ELF-1 (cell line): ENCODE measurements at regions not wholly inside any gene's neighbourhood (a gene's known extent, or its start where the extent isn't known, plus 50 kb on each side); places are given as distances from the start of the nearest gene placed in this dataset.
"Not testable (repeated sequence)": the region's sequence is repeated elsewhere in the genome, so short reads cannot be mapped to it uniquely, and the experiment has no call there.

Experiments
- DNase-seq: peaks from one replicate; pipeline ENCODE4 v3.0.0-alpha.2; 2016; ENCODE audit warnings: low read depth, low spot score

- not testable (repeated sequence) for DNase-seq
Observed at GRCh38 chr12:124070394-124071074, 97.5 kb downstream of the ZNF664 start.

- DNase-seq = no peak
Observed at GRCh38 chr12:124071075-124071443, 98.0 kb downstream of the ZNF664 start.

- peak; percentile 51 for DNase-seq
Observed at GRCh38 chr12:124073356-124074035, 100.5 kb downstream of the ZNF664 start.

GRCh38 chr12:124075841-124076240 lies 102.8 kb downstream of the ZNF664 start:
- DNase-seq = peak; percentile 53

- DNase-seq = no peak
Observed at GRCh38 chr12:124077701-124078100, 104.7 kb downstream of the ZNF664 start.

GRCh38 chr12:124078800-124079199 lies 105.8 kb downstream of the ZNF664 start:
- DNase-seq = no peak

- no peak for DNase-seq
Observed at GRCh38 chr12:124080649-124081048, 107.6 kb downstream of the ZNF664 start.

- DNase-seq = no peak
Observed at GRCh38 chr12:124082012-124082411, 109.0 kb downstream of the ZNF664 start.

- DNase-seq = no peak
Observed at GRCh38 chr12:124082687-124083086, 109.7 kb downstream of the ZNF664 start.

GRCh38 chr12:124083708-124084107 lies 110.7 kb downstream of the ZNF664 start:
- no peak for DNase-seq

- no peak for DNase-seq
Observed at GRCh38 chr12:124085419-124086296, 112.6 kb downstream of the ZNF664 start.

- no peak for DNase-seq
Observed at GRCh38 chr12:124086299-124086898, 113.4 kb downstream of the ZNF664 start.

- DNase-seq = no peak
Observed at GRCh38 chr12:124087266-124088051, 114.4 kb downstream of the ZNF664 start.

- no peak for DNase-seq
Observed at GRCh38 chr12:124088217-124088907, 115.3 kb downstream of the ZNF664 start.

GRCh38 chr12:124089181-124089914 lies 116.3 kb downstream of the ZNF664 start:
- not testable (repeated sequence) for DNase-seq

- DNase-seq = no peak
Observed at GRCh38 chr12:124091835-124092234, 118.8 kb downstream of the ZNF664 start.

- not testable (repeated sequence) for DNase-seq
Observed at GRCh38 chr12:124092532-124092931, 119.5 kb downstream of the ZNF664 start.

GRCh38 chr12:124093297-124093696 lies 120.3 kb downstream of the ZNF664 start:
- DNase-seq = no peak

GRCh38 chr12:124094188-124094587 lies 121.2 kb downstream of the ZNF664 start:
- DNase-seq = no peak

GRCh38 chr12:124094733-124095132 lies 121.7 kb downstream of the ZNF664 start:
- no peak for DNase-seq
